ENCODE measurements at regions not wholly inside any gene's neighbourhood (a gene's known extent, or its start where the extent isn't known, plus 50 kb on each side); places are given as distances from the start of the nearest gene placed in this dataset.

- TF ChIP-seq, protein P1, sequence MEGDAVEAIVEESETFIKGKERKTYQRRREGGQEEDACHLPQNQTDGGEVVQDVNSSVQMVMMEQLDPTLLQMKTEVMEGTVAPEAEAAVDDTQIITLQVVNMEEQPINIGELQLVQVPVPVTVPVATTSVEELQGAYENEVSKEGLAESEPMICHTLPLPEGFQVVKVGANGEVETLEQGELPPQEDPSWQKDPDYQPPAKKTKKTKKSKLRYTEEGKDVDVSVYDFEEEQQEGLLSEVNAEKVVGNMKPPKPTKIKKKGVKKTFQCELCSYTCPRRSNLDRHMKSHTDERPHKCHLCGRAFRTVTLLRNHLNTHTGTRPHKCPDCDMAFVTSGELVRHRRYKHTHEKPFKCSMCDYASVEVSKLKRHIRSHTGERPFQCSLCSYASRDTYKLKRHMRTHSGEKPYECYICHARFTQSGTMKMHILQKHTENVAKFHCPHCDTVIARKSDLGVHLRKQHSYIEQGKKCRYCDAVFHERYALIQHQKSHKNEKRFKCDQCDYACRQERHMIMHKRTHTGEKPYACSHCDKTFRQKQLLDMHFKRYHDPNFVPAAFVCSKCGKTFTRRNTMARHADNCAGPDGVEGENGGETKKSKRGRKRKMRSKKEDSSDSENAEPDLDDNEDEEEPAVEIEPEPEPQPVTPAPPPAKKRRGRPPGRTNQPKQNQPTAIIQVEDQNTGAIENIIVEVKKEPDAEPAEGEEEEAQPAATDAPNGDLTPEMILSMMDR (IDR thresholded peaks at IDR 0.05; ENCODE audit: extremely low read depth, insufficient read depth, missing control alignments) = no peak
- in situ Hi-C loops (cut with MboI; ENCODE audit: low pct_unique_long_range_greater_than_20kb, low sequenced_read_pairs, unreplicated experiment) = no loop called here
- DNase-seq (ENCODE audit: low spot score) = no peak
Measured at GRCh38 chr6:119610754-119611153, 261.2 kb upstream of the MAN1A1 start.

- TF ChIP-seq, protein P1 (IDR thresholded peaks at IDR 0.05; ENCODE audit: extremely low read depth, insufficient read depth, missing control alignments) = no peak
- in situ Hi-C loops (cut with MboI; ENCODE audit: low pct_unique_long_range_greater_than_20kb, low sequenced_read_pairs, unreplicated experiment) = no loop called here
- DNase-seq (ENCODE audit: low spot score) = no peak
Measured at GRCh38 chr6:119610265-119610664, 260.7 kb upstream of the MAN1A1 start.

GRCh38 chr6:119609865-119610264 lies 260.3 kb upstream of the MAN1A1 start:
- in situ Hi-C loops (cut with MboI; ENCODE audit: low pct_unique_long_range_greater_than_20kb, low sequenced_read_pairs, unreplicated experiment) = no loop called here
- TF ChIP-seq, protein P1 (IDR thresholded peaks at IDR 0.05; ENCODE audit: extremely low read depth, insufficient read depth, missing control alignments) = no peak
- DNase-seq (ENCODE audit: low spot score) = no peak

- no peak for DNase-seq (ENCODE audit: low spot score)
- in situ Hi-C loops (cut with MboI; ENCODE audit: low pct_unique_long_range_greater_than_20kb, low sequenced_read_pairs, unreplicated experiment) = no loop called here
- TF ChIP-seq, protein P1 (IDR thresholded peaks at IDR 0.05; ENCODE audit: extremely low read depth, insufficient read depth, missing control alignments) = no peak
Measured at GRCh38 chr6:119608994-119609393, 259.4 kb upstream of the MAN1A1 start.

DNA sequence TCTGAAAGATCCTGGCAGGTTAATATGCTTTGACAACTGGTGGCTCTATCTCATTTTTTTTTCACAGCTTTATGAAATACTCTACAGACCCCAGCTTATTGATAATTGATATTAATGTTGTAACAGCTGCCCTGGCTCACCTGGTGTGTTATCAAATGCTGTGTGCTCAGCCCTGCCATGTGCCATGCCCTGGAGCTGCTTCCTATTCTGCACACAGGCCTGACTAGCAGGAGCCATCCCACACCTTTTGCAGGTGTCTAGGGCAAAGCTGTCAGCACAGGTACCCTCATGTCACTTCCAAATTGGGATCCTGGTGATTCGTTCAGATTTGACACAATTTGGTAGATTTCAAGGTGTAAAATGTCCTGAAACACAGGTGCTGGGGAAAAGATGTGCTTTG lies 254.6 kb upstream of the MAN1A1 start:
- TF ChIP-seq, protein P1 (IDR thresholded peaks at IDR 0.05; ENCODE audit: extremely low read depth, insufficient read depth, missing control alignments) = no peak
- in situ Hi-C loops (cut with MboI; ENCODE audit: low pct_unique_long_range_greater_than_20kb, low sequenced_read_pairs, unreplicated experiment) = no loop called here
- DNase-seq (ENCODE audit: low spot score) = no peak

DNA sequence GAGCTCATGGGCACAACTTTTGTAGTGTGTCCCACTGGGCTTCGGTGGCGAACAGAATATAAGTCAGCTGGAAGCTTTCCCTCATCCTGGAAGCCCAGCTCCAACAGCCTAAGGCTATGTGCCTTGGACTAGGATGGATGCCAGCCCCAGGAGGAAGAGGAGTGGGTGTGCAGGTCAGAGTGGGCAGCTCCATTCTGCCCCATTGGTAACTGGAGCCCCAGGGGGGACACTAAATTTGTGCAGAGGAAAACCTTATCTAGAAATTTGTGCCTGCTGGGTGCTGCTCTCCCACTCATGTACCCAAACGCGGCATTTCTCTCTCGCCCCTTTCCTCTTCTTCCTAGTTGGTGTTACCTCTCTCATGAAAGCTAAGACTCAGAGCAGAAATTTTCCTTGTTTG lies 253.9 kb upstream of the MAN1A1 start:
- TF ChIP-seq, protein P1 (IDR thresholded peaks at IDR 0.05; ENCODE audit: extremely low read depth, insufficient read depth, missing control alignments) = no peak
- DNase-seq (ENCODE audit: low spot score) = no peak
- in situ Hi-C loops (cut with MboI; ENCODE audit: low pct_unique_long_range_greater_than_20kb, low sequenced_read_pairs, unreplicated experiment) = no loop called here

Data from GM13977 (cell line).